DND-41 (cell line): ENCODE measurements at regions not wholly inside any gene's neighbourhood (a gene's known extent, or its start where the extent isn't known, plus 50 kb on each side); places are given as distances from the start of the nearest gene placed in this dataset.

Experiments used
- ATAC-seq: fragments of 200-7000 bp; cut with Tn5 transposase; 3 replicates; pipeline ENCODE4 v1.9.1; 2021; ENCODE audit warnings: low read depth; ENCODE audit not compliant: insufficient read depth
- DNase-seq: peaks from one replicate; pipeline ENCODE4 v3.0.0-alpha.2; 2020
- H2AFZ ChIP-seq: 2 replicates; pipeline ENCODE4 v1.6.0; 2012; ENCODE audit warnings: low read depth, low read length
- H3K27ac ChIP-seq: 2 replicates; pipeline ENCODE4 v1.5.1; 2012; ENCODE audit warnings: low read length, inconsistent platforms
- H3K27me3 ChIP-seq: fragments of 200-600 bp; sonication (generic); 2 replicates; pipeline ENCODE4 v1.6.0; 2012; ENCODE audit warnings: low read length, mild to moderate bottlenecking, inconsistent platforms; ENCODE audit not compliant: insufficient read depth, poor library complexity
- H3K36me3 ChIP-seq: 2 replicates; pipeline ENCODE4 v1.5.1; 2012; ENCODE audit warnings: low read length, inconsistent platforms; ENCODE audit not compliant: insufficient read depth
- H3K4me1 ChIP-seq: 2 replicates; pipeline ENCODE4 v1.5.1; 2012; ENCODE audit warnings: mild to moderate bottlenecking, low read length; ENCODE audit not compliant: insufficient read depth
- H3K4me2 ChIP-seq: 2 replicates; pipeline ENCODE4 v1.6.0; 2012; ENCODE audit warnings: mild to moderate bottlenecking, moderate library complexity, low read length, inconsistent platforms; ENCODE audit not compliant: insufficient read depth
- H3K4me3 ChIP-seq, 2 experiments: fragments of 200-600 bp in 1 of 2; shearing (Covaris generic) in 1 of 2; 2 replicates each; pipeline ENCODE4 v1.5.1; 2012 to 2016; ENCODE audit warnings: inconsistent platforms in 2 of 2, low read length in 2 of 2, mild to moderate bottlenecking in 2 of 2, low read depth in 1 of 2, moderate library complexity in 1 of 2
- H3K79me2 ChIP-seq: 2 replicates; pipeline ENCODE4 v1.6.0; 2012; ENCODE audit warnings: low read length, inconsistent platforms; ENCODE audit not compliant: insufficient read depth
- H3K9ac ChIP-seq: 2 replicates; pipeline ENCODE4 v1.6.0; 2012; ENCODE audit warnings: low read depth, mild to moderate bottlenecking, inconsistent platforms, low read length, moderate library complexity
- H3K9me3 ChIP-seq: 2 replicates; pipeline ENCODE4 v1.5.1; 2012; ENCODE audit warnings: low read length, moderate library complexity, mild to moderate bottlenecking, inconsistent platforms; ENCODE audit not compliant: insufficient read depth, severe bottlenecking
- H4K20me1 ChIP-seq: 2 replicates; pipeline ENCODE4 v1.6.0; 2012; ENCODE audit warnings: low read length; ENCODE audit not compliant: insufficient read depth
- CTCF ChIP-seq: IDR thresholded peaks from 2 replicates; pipeline ENCODE4 v1.5.1; 2012; ENCODE audit warnings: borderline replicate concordance, low read length, moderate library complexity, mild to moderate bottlenecking; ENCODE audit not compliant: poor library complexity, severe bottlenecking; ENCODE audit errors: extremely low read depth
- EZH2 ChIP-seq: IDR thresholded peaks from 3 replicates; pipeline ENCODE4 v1.6.1; 2012; ENCODE audit warnings: borderline replicate concordance, low read depth, mild to moderate bottlenecking, moderate library complexity, low read length, inconsistent platforms; ENCODE audit not compliant: severe bottlenecking

GRCh38 chr6:2523061-2523460, 227.7 kb downstream of the MYLK4 start:
- Histone ChIP-seq H3K4me2 (no peak overlapping the region), H3K9ac (no peak overlapping the region), H3K79me2 (no peaks in the 10 kb centered on the region), H3K9me3 (peaks cover 15% of the 10 kb centered on the region), H2AFZ (no peak overlapping the region), H3K4me3 (no peak overlapping the region), H4K20me1 (no peaks in the 10 kb centered on the region), H3K27me3 (no peaks in the 10 kb centered on the region), H3K36me3 (no peaks in the 10 kb centered on the region), H3K4me1 (peaks cover 16% of the 10 kb centered on the region), H3K27ac (no peak overlapping the region)
- no peak for TF ChIP-seq EZH2
- TF ChIP-seq CTCF, result no peak
- ATAC-seq, result no peak
- no peak for DNase-seq

- DNase-seq (peak; percentile 14), ATAC-seq (peak; percentile 79; the same call in 2 of the 3 replicates)
- Histone ChIP-seq H3K4me1 (peaks cover 16% of the 10 kb centered on the region), H3K27ac (no peak overlapping the region), H3K79me2 (no peaks in the 10 kb centered on the region), H2AFZ (no peak overlapping the region), H3K9ac (no peak overlapping the region), H3K36me3 (no peaks in the 10 kb centered on the region), H3K9me3 (peaks cover 15% of the 10 kb centered on the region), H3K4me3 (no peak overlapping the region), H3K4me2 (no peak overlapping the region), H4K20me1 (no peaks in the 10 kb centered on the region), H3K27me3 (no peaks in the 10 kb centered on the region)
- TF ChIP-seq EZH2, result no peak
- TF ChIP-seq CTCF, result no peak
These were observed 228.2 kb downstream of the MYLK4 start for GRCh38 chr6:2522521-2522920.

- Histone ChIP-seq H4K20me1 (no peaks in the 10 kb centered on the region), H3K27ac (no peak overlapping the region), H3K4me1 (peaks cover 12% of the 10 kb centered on the region), H3K9ac (no peak overlapping the region), H3K27me3 (peaks cover 7% of the 10 kb centered on the region), H3K4me3 (no peak overlapping the region), H3K36me3 (no peaks in the 10 kb centered on the region), H3K9me3 (peaks cover 10% of the 10 kb centered on the region), H3K79me2 (no peaks in the 10 kb centered on the region), H3K4me2 (no peak overlapping the region), H2AFZ (no peak overlapping the region)
- no peak for TF ChIP-seq EZH2
- TF ChIP-seq CTCF, result no peak
- ATAC-seq (no peak), DNase-seq (no peak)
These were observed 232.8 kb downstream of the MYLK4 start for GRCh38 chr6:2517855-2518473.
